H1 (cell line): ENCODE measurements at regions not wholly inside any gene's neighbourhood (a gene's known extent, or its start where the extent isn't known, plus 50 kb on each side); places are given as distances from the start of the nearest gene placed in this dataset.

Experiments
- CEBPB ChIP-seq: IDR thresholded peaks from 2 replicates; pipeline ENCODE4 v1.6.1; 2012; ENCODE audit warnings: low read depth, low read length
- CTCF ChIP-seq, 3 experiments: IDR thresholded peaks; 1 replicate in 2 of 3; 2 replicates in 1 of 3; pipeline versions ENCODE4 v1.5.1 to v1.6.1; 2011; ENCODE audit warnings: low read length in 3 of 3, mild to moderate bottlenecking in 3 of 3, inconsistent platforms in 2 of 3, low read depth in 1 of 3, moderate library complexity in 1 of 3; ENCODE audit not compliant: insufficient read depth in 1 of 3; ENCODE audit errors: control extremely low read depth in 1 of 3
- HDAC2 ChIP-seq, 2 experiments: fragments of 300-600 bp in 1 of 2; sonication (generic) in 1 of 2; IDR thresholded peaks; 2 replicates each; pipeline ENCODE4 v1.6.1; 2011 to 2012; ENCODE audit warnings: low read depth in 2 of 2, low read length in 2 of 2, mild to moderate bottlenecking in 2 of 2, moderate library complexity in 2 of 2, borderline replicate concordance in 1 of 2, inconsistent platforms in 1 of 2
- KDM4A ChIP-seq: IDR thresholded peaks from one replicate; pipeline ENCODE4 v1.7.1; 2012; ENCODE audit warnings: low read depth, mild to moderate bottlenecking, moderate library complexity, low read length, inconsistent platforms; ENCODE audit not compliant: severe bottlenecking
- KDM5A ChIP-seq: fragments of 200-600 bp; IDR thresholded peaks from 2 replicates; pipeline ENCODE4 v1.7.1; 2012; ENCODE audit warnings: mild to moderate bottlenecking, low read length, inconsistent platforms, mixed read lengths
- POLR2A ChIP-seq, 2 experiments: IDR thresholded peaks; 1 replicate in 1 of 2; 2 replicates in 1 of 2; pipeline ENCODE4 v1.6.1; 2011; ENCODE audit warnings: low read depth in 2 of 2, low read length in 2 of 2, mild to moderate bottlenecking in 2 of 2; ENCODE audit errors: control extremely low read depth in 1 of 2
- RAD21 ChIP-seq, 2 experiments: IDR thresholded peaks in 1 of 2; conservative IDR thresholded peaks in 1 of 2; 2 replicates each; pipeline ENCODE4 v1.6.1; 2011; ENCODE audit warnings: low read depth in 2 of 2, low read length in 2 of 2, improper control_type of control experiment in 1 of 2, inconsistent platforms in 1 of 2, mild to moderate bottlenecking in 1 of 2, moderate library complexity in 1 of 2
- SAP30 ChIP-seq: fragments of 300-600 bp; sonication (generic); IDR thresholded peaks from 2 replicates; pipeline ENCODE4 v1.7.1; 2012; ENCODE audit warnings: low read length, moderate library complexity, mild to moderate bottlenecking, inconsistent platforms; ENCODE audit not compliant: insufficient read depth, insufficient replicate concordance
- SUZ12 ChIP-seq: fragments of 200-600 bp; sonication (generic); IDR thresholded peaks from 2 replicates; pipeline ENCODE4 v1.6.1; 2012; ENCODE audit warnings: mild to moderate bottlenecking, inconsistent platforms, low read length, moderate library complexity, mixed read lengths
- ZNF274 ChIP-seq: IDR thresholded peaks from 2 replicates; pipeline ENCODE4 v1.7.0; 2012; ENCODE audit warnings: low read length, borderline replicate concordance; ENCODE audit errors: extremely low read depth

GRCh38 chr14:56949828-56950227, 139.5 kb upstream of the OTX2 start:
- TF ChIP-seq POLR2A (IDR thresholded peaks at IDR 0.05; ENCODE audit: control extremely low read depth in 1 of 2, low read depth in 2 of 2, low read length in 2 of 2) (no peak), HDAC2 (IDR thresholded peaks at IDR 0.05; ENCODE audit: borderline replicate concordance in 1 of 2, low read depth in 2 of 2, low read length in 2 of 2) (no peak), RAD21 (IDR thresholded peaks at IDR 0.05 in 1 of 2, conservative IDR thresholded peaks at IDR 0.05 in 1 of 2; ENCODE audit: low read depth in 2 of 2, low read length in 2 of 2) (no peak), CEBPB (no peak), CTCF (IDR thresholded peaks at IDR 0.05; ENCODE audit: control extremely low read depth in 1 of 3, insufficient read depth in 1 of 3, low read depth in 1 of 3, low read length in 3 of 3) (no peak), SAP30 (no peak), SUZ12 (no peak), KDM4A (no peak), KDM5A (no peak), ZNF274 (no peak)
